Activated CD4-positive, alpha-beta T cell treated with anti-CD3 and anti-CD28 coated beads for 4 hours (primary cell): ENCODE measurements at regions not wholly inside any gene's neighbourhood (a gene's known extent, or its start where the extent isn't known, plus 50 kb on each side); places are given as distances from the start of the nearest gene placed in this dataset.

Experiments
- DNase-seq, 2 donors: peaks; one replicate each; pipeline ENCODE4 v3.0.0-alpha.2; 2020

DNA sequence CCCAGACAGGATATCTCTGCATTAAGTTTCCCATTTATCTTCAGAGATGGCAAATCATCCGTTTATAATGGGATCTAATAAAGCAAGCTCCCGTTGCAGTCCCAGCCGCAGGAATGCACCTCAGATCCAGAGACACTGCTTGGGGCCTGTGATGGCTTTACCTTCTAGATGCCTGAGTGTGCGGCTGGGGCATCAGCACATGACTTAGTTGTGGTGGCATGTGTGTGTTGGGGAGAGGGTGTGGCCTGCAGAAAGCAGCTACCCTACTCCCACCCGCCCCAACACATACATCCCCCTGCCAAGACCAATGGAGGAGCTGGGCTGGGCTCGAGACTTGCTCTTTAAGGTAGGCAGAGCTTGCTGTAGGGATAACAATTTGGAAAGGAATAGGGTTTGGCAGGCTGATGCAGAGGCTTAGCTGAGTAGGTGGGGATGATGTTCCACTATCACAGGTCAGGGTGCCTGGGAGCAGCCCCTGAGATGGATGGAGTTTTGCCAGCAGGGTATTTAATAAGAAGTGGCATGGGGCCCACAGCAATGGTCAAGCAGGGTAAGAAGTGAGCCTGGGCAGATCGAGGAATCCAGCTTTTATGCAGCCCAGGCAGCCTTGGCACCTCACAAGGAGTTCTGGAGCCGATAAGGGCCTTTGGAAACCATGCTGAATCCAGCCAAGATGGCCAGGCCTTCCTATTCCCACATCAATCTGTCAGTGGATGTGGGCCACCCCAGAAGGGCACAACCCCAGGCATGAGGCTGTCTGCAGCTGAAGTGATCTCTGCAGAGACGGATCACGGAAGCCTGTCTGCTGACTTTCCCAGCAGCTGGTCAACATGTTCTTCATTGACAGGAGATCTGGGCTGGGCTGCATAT lies 601.3 kb downstream of the BUD13 start:
- no peak for DNase-seq

DNA sequence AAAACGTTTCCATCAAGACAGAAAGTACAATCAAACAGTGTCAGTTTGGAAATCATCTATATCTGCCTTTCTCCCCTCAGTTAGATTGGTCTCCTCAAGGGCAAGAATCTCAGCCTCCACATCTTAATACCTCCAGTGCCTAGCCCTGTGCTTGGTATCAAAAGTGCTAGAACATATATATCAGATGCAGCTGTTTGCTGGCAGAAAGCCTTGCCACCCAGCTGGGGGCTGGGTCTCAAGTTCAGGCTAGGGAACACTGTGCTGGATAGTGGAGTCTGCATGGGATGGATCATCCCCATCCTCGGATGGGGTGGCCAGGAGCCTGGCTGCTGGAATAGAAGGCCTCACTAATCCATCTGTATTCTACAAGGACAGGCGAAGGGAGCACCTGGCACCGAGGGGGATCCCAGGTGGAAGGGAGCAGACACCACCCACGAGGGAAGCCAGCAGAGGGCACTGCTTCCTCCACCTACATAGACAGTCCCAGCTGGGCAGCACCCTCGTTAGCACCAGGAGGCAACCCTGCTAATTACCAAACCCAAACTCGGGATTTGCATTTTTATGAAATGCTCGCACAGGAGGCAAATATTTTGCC lies 602.2 kb downstream of the BUD13 start:
- no peak for DNase-seq

DNA sequence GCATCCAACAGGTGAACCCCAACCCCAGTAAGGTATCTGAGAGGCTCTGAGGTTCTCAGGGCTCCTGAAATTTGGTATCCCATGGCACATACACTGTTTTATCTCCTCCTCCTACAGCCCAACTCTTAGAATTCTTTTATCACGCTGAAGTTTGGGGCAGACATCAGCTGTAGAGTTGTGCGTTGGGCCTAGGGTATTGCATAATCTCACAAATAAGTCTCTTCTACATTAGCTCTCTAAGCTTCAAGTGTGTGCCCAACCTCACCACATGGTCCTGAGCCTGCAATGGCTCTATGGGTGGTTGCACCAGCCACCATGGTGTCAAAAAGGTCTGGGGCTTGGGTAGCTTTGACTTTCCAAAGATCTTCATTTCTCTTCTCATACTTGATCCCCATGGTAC lies 603.0 kb downstream of the BUD13 start:
- no peak for DNase-seq

DNA sequence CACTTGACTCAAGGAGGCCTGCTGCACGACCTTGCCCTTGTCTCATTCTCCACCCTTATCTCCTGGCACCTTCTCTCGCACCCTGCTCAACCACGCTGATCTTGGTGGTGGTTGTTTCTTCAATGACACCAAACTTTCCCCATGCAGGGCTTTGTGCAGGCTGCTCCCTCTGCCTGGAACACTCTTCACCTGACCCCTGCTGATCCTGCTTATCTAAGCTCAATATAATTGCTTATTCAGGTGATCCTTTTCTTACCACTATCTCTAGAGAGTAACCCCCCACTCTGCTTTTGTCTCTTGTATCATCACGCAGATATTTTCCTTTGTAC lies 604.4 kb downstream of the BUD13 start:
- no peak for DNase-seq

DNA sequence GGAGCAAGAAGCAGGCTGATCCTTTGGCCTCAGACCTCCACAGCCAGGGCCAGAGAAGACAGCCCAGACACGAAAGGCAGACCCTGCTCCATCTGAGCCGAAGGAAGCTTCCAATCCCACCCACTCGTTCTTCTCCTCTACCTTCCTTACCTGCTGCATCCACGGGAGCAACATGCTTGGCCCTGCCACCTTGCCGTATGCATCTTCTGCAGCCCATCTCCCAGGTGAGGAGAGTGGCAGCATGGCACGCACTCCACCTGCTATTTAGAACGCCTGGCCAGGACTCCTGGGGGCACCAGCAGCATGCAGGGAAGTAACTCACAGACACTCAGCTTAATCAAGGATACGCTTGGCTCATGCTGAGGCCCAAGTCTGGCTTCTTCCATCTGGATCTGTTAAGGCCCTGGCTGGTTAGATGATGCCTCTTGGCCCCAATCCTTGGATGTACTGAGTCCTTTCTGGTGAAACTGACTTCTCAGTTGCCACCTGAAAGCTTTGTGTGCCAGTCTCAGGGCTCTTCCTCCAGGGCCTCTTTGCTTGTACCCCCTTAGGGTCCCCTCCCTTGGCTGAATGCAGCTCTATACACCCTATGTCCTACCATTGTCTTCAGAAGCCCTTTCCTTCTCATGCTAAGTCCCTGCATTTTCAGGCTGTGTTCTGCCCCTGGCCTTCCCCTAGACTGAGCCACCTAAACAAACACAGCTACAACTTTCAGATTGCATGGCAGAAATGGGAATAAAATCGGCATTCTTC lies 604.9 kb downstream of the BUD13 start:
- no peak for DNase-seq

DNA sequence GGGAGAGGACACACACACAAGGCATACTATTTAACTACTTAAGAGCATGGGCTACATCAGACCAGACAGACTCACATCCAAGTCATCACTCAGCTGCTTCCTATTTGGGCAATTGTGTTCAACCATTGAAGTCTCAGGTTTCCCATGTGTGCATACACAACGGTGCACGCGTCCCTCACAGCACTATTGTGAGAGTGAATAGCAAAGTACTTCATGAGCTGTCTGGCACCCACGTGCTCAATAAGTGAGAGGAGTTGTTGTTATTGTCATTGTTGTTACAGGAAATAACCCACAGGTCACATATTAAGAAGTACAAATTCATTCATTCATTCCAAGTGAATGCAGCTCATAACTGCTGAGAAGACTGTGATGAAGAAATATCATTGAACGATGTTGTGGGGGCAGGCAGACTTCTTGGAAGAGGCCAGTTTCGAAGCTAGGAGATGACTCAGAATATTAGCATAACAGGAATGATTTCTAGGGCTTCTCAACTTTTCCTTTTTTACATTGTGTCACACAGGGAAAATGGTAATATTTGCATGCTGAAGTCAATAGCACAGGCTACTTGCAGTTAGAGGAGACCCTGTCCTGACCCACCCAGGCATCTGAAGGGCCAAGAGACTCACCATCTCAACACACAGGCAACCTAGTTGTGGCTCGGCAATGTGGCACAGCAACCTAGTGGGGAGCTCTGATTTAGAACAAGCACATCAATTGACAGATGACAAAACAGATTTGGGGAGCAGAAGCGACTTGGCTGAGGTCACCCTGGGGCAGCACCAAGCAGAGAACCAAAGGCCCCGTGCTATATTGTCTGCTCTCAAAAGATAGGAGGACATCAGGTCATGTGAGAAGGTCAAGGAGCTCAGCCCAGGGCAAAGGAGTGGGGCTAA lies 606.0 kb downstream of the BUD13 start:
- no peak for DNase-seq

DNA sequence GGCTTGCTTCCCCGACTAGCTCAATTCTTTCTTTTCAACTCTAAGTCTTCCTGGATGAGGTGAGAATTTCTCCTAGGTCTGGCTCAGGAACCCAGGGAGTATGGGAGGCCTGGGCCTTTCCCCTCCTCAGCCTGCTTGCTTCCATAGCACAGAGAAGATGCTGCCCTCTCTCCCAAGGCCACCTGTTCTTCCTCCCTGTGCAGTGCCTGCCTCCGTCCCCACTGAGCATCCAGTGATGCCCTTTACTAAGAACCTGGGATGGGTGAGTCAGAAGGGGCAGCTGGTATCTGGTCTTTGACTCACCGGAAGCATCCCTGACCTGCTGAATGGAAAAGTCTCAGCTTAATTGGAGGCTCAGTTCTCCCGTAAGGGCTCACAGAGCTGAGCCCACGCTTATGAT lies 607.9 kb downstream of the BUD13 start:
- no peak for DNase-seq

DNA sequence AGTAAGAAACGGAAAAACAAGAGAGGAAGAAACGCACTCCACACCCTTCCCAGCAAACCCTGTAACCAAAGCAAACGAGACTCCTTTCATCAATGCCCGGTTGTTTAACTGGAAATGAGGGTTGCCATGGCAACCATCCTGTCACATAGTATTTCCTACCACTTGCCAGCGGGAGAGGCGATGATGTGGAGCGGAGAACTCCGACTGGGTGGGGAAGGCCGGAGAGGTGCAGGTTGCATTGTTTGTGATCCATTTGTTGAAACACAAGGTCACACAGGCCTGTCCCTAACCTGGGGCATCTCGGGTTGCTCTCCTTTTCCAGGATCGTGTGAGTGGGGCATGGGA lies 609.9 kb downstream of the BUD13 start:
- DNase-seq = no peak

DNA sequence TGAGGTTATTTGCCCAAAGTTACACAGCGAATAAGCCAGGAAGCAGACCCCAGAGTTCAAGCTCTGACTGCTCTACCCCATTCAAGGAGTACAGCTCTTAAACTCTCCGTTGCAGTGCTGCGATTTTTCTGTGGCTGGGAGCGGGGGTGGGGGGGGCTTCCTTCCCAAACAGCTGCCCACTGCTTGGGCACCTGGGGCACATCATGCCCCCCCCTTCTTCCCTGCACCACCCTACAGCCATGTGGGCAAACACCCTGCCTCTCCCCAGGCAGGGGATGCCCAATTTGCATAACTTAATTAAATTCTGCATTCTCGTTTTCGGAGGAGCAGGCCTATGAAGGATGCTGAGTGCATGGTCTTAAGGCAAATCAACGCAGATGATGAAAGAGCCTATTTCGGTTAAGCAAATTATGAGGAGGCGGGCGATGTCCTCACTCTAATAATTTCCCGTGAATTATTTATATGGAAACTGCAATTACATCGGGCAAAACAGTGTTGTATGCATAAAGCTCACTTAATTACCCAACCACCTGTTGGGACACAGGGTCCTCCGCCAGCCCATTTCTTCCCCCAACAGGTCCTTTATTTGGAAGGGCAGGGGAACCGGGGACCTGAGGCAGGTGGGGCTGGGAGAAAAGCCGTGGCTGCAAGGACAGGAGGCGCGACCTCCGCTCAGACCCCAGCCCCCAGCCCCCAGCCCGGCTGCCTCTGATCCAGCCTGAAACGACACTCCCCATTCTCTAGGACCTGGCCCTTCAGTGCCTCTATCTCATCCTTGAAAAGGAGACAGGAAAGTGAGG lies 610.5 kb downstream of the BUD13 start:
- no peak for DNase-seq

DNA sequence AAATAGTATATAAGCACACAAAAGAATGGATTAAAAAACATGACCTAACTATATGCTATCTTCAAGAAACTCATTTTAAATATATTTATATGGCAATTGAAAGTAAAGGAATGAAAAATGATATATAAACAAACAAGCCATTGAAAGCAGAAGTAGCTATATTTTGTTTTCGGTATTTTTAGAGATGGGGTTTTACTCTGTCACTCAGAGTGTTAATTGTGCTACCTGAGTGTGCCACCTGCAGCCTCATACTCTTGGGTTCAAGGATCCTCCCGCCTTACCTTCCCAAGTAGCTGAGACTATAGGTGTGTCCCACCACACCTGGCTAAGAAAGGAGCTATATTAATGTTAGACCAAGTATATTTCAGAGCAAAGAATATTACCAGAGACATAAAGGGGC lies 624.1 kb downstream of the BUD13 start:
- no peak for DNase-seq

DNA sequence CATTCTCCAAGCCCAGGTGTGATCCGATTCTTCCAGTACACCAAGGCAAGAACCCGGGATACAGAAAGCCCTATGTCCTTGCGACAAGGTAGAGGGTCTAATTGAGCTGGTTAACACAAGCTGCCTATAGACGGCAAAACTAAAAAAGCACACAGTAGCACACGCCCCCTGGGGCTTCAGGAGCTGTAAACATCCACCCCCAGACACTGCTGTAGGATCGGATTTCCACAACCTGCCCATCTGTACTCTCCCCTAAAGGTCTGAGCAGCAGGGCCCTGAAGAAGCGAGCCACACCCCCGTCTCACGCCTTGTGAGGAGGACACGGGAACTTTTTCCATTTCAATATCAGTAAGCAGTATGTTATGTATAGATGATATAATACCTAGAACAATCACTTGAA lies 624.7 kb downstream of the BUD13 start:
- no peak for DNase-seq

DNA sequence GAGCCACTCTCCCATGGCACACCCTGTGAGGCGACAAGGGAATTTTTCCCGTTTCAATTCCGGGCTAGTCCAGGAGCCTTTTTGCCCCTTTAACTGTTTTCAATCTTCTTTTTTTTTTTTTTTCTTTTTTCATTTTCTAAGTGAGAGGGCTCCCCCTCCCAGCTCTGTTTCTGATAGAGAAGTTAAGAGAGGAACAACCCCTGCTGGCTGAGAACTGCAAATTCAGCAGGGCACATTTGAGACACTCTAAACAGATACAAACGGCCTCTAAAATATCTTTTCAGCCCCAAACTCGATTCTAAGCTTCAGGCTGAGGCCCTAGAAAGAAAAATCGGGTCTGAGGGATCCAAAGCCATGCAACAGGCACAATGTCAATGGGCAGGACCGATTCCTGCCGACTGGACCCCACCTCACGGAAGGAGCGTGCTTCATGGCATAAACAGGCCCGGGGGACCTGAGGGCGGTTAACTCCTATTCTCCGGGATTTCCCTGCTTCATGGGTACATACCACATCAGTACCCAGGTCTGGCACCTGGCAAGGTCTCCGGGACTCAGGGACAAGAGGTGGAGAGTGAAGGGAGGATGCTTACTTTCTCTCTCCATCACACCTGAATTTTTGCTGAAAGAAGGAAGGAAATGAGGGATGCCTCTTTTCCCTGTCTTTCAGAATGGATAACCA lies 627.5 kb downstream of the BUD13 start:
- DNase-seq = no peak

DNA sequence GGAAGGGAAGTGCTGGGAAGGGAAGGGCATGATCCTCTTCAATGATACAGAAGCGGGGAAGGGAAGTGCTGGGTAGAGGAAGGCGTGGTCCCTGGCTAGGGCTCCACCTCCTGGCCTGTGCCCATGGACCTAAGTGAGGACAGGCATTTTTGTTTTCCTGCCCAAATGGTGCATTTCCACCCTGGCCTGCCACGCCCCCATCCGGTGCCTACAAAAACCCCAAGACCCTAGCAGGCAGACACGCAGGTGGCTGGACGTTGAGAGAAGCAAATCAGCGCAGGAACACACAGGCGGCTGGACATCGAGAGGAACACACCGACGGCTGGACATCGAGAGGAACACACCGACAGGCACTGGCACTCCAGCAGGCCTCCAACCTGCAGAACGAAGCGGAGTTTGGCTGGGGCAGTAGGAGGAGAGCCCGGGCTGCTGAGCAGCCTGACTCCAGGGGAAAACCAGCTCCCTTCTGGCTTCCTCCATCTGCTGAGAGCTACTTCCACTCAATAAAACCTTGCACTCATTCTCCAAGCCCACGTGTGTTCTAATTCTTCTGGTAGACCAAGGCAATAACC lies 628.3 kb downstream of the BUD13 start:
- no peak for DNase-seq

DNA sequence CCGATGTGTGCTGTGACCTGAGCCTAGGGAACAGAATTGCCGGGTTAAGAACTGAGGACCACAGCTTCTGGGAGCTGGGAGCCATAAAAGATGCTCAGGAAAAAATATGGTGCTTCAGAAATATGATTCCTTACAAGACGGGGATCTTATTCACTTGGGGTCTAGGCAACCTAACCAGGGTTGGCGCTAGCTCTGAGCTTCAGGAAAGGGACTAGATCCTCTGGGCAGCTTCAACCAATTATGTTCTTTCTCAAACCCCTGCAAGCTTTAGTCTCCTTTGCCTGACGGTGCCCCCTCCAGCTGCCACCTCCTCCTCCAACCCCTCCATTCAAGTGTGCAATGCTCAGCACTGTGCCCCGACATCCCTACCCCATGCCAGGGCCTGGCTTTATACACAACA lies 634.1 kb upstream of the CADM1 start:
- DNase-seq = no peak

DNA sequence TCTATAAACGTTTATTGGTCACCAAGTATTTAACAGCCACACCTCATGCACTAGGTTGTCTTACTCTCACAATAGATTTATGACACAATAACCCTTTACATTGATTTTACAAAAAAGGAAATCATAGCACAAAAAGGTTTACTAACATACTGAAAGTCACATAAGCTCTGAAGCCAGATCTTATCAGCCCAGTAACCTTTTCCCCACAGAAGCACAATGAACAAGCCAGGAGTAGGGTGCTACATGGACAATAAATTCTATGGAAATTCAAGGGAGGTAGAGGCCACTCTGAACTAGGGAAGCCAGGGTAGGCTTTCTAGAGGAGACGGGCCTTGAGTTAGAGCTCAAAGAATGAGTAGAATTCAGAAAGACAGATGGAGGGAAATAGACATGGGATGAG lies 633.5 kb upstream of the CADM1 start:
- no peak for DNase-seq

DNA sequence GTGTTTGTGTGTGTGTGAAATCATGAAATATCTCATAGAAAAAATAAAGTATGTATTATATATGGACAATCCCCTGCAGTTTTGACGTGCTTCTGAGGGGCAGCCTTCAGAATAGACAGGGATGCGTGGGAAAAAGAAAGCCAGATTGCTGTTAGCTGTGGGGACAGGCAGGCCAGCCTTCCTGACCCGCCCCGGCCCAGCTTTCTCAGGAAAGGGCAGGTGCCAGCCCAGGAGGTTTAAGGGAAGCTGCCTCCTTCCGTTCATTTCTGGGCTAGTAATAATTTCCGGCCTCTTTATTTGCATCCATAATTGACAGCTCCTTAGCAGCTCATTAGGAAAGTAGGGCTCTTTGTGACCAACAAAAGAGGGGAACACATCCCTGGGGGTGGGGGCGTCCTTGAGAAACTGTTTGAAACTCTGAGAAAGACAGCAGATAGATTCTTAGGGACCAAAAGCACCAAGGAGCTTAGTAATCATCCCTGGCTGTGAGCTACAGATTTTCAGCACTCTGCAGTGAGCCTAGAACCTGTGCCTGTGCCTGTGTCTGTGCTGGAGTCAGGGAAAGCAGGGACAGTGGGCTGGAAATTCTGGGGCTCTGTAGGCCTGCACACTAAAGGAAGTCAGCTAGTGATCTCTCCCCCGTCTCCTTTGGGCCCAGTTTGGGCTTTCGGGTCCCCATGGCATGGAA lies 632.9 kb upstream of the CADM1 start:
- DNase-seq = no peak

DNA sequence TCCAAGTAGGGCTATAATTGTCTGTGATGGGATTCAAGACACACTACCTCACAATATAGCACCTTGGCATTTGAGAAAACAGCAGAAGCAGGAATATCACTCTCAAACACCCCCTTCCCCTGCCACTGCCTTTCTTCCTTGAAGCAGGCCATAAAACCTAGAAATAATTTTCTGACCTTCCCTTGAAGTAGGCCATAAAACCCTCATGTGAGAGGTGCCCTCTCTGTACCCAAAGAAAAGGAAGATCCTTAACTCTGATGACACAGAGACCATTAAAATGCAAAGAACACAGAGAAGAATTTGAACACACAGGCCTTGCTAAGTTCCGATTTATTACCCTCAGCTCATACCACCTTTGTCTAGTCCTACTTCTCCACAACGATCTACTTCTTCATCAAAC lies 631.7 kb upstream of the CADM1 start:
- no peak for DNase-seq

DNA sequence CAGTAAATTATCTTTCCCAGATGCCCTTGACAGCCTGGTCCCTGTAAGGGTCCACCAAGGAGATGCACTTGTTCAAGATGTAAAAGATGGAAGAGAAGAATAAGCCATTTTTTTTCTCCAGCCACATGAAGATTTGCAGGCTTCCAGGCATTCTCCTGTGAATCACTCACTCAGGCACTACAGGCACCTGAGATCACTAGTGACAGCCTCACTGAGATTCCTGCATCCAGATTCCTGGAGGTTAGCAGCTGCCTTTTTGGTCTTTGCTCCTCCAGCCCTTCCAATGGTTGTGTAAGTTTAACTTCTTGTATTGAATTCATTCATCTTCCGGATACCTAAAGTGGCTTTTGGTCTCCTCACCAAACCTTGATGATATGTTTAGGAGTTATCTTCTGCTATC lies 630.2 kb upstream of the CADM1 start:
- no peak for DNase-seq

DNA sequence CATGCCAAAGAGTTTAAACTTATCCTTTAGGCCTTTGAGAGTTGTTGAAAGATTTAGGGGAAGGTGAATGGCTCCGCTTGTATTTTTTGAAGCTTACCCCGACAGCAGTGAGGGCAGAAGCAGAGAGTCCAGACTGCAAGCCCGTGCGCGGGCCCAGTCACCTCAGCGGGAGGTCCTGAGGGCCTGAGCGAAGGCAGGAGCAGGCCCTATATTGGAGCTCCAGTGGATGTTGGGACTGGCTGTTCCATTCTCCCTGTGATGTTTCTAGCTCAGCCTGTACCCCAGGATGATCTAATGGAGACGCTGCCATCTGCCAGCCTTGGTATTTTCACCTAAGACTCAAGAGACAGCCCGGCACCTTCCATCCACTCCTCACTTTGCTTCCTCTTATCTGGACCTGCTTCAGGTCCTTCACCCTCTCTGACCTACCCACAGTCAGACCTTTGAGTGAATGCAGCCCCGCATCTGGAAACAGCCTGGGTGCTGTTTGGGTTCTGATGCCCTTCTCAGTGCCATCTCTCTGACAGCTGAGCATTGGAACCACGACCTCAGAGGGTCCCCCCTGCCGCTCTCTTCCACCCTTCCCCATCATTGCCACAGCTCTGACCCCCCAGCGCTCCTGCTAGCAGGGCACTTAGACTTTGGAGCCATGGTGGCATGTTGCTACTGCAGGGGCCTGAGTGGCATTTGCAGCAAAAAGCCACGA lies 628.2 kb upstream of the CADM1 start:
- DNase-seq = no peak

DNA sequence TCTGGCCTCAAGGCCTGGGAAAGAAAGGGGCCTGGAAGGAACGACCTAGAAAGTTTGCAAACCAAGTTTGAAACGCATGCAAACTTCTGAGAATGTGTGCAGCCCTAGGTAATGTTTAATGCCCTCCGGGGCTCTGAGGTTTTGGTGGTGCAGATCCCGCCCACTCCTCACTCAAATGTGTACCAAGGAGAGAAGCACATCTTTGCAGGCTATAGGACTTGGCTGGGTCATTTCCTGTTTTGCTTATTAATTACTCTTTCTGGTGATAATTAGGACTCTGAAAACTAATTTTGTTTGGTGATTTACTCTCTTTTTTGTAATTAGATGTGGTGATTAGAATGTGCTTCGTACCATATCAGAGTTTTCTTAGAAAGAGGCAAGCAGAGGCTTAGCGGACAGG lies 625.9 kb upstream of the CADM1 start:
- DNase-seq = no peak
